NB4 (cell line): ENCODE measurements at regions not wholly inside any gene's neighbourhood (a gene's known extent, or its start where the extent isn't known, plus 50 kb on each side); places are given as distances from the start of the nearest gene placed in this dataset.

Experiments used
- MAX ChIP-seq: IDR thresholded peaks from 2 replicates; pipeline ENCODE4 v1.6.1; 2011; ENCODE audit warnings: low read depth, low read length
- MYC ChIP-seq: IDR thresholded peaks from 2 replicates; pipeline ENCODE4 v1.6.1; 2011; ENCODE audit warnings: low read depth, low read length
- POLR2A ChIP-seq: IDR thresholded peaks from 2 replicates; pipeline ENCODE4 v1.6.1; 2011; ENCODE audit warnings: mild to moderate bottlenecking; ENCODE audit not compliant: insufficient read length; ENCODE audit errors: extremely low read depth
- TF ChIP-seq, protein P1 (sequence below): IDR thresholded peaks from one replicate; pipeline ENCODE4 v1.5.1; 2012; ENCODE audit warnings: low read depth, low read length

GRCh38 chrX:8245411-8245810, 74.3 kb upstream of the VCX2 start:
- TF ChIP-seq POLR2A, result no peak
- TF ChIP-seq, protein P1, sequence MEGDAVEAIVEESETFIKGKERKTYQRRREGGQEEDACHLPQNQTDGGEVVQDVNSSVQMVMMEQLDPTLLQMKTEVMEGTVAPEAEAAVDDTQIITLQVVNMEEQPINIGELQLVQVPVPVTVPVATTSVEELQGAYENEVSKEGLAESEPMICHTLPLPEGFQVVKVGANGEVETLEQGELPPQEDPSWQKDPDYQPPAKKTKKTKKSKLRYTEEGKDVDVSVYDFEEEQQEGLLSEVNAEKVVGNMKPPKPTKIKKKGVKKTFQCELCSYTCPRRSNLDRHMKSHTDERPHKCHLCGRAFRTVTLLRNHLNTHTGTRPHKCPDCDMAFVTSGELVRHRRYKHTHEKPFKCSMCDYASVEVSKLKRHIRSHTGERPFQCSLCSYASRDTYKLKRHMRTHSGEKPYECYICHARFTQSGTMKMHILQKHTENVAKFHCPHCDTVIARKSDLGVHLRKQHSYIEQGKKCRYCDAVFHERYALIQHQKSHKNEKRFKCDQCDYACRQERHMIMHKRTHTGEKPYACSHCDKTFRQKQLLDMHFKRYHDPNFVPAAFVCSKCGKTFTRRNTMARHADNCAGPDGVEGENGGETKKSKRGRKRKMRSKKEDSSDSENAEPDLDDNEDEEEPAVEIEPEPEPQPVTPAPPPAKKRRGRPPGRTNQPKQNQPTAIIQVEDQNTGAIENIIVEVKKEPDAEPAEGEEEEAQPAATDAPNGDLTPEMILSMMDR, result no peak
- TF ChIP-seq MAX, result no peak
- no peak for TF ChIP-seq MYC
